HG03064 (cell line): ENCODE measurements at regions not wholly inside any gene's neighbourhood (a gene's known extent, or its start where the extent isn't known, plus 50 kb on each side); places are given as distances from the start of the nearest gene placed in this dataset.
"Not testable (repeated sequence)": the region's sequence is repeated elsewhere in the genome, so short reads cannot be mapped to it uniquely, and the experiment has no call there.

Experiments used
- ATAC-seq: cut with Tn5 transposase; IDR thresholded peaks from one replicate; pipeline ENCODE4 v1.9.1; 2021; ENCODE audit warnings: low read depth; ENCODE audit not compliant: unreplicated experiment

GRCh38 chr5:39941416-39941815, 516.6 kb upstream of the DAB2 start:
- ATAC-seq: no peak

GRCh38 chr5:39934830-39935229, 510.1 kb upstream of the DAB2 start:
- no peak for ATAC-seq

GRCh38 chr5:39933061-39933460, 508.3 kb upstream of the DAB2 start:
- no peak for ATAC-seq

- ATAC-seq: no peak
Observed at GRCh38 chr5:39928709-39929108, 503.9 kb upstream of the DAB2 start.

GRCh38 chr5:39919876-39920275, 495.1 kb upstream of the DAB2 start:
- ATAC-seq: no peak

GRCh38 chr5:39912906-39913305, 488.1 kb upstream of the DAB2 start:
- ATAC-seq: no peak

- ATAC-seq: not testable (repeated sequence)
Observed at GRCh38 chr5:39907267-39907951, 482.6 kb upstream of the DAB2 start.

GRCh38 chr5:39906146-39906545, 481.4 kb upstream of the DAB2 start:
- no peak for ATAC-seq

GRCh38 chr5:39905356-39905755, 480.6 kb upstream of the DAB2 start:
- no peak for ATAC-seq

- ATAC-seq: no peak
Observed at GRCh38 chr5:39902626-39903025, 477.8 kb upstream of the DAB2 start.

GRCh38 chr5:39898731-39899130, 474.0 kb upstream of the DAB2 start:
- ATAC-seq: no peak

- no peak for ATAC-seq
Observed at GRCh38 chr5:39896706-39897105, 471.9 kb upstream of the DAB2 start.

- ATAC-seq: no peak
Observed at GRCh38 chr5:39896104-39896503, 471.3 kb upstream of the DAB2 start.

GRCh38 chr5:39892708-39893107, 467.9 kb upstream of the DAB2 start:
- ATAC-seq: no peak

GRCh38 chr5:39891376-39891775, 466.6 kb upstream of the DAB2 start:
- ATAC-seq: no peak

GRCh38 chr5:39880985-39881384, 456.2 kb upstream of the DAB2 start:
- no peak for ATAC-seq

GRCh38 chr5:39877479-39877878, 452.7 kb upstream of the DAB2 start:
- ATAC-seq: no peak

- ATAC-seq: no peak
Observed at GRCh38 chr5:39876146-39876545, 451.4 kb upstream of the DAB2 start.

- ATAC-seq: no peak
Observed at GRCh38 chr5:39870137-39870536, 445.4 kb upstream of the DAB2 start.

- no peak for ATAC-seq
Observed at GRCh38 chr5:39869396-39869795, 444.6 kb upstream of the DAB2 start.

- no peak for ATAC-seq
Observed at GRCh38 chr5:39867923-39868322, 443.1 kb upstream of the DAB2 start.

GRCh38 chr5:39863926-39864552, 439.3 kb upstream of the DAB2 start:
- no peak for ATAC-seq
